Muscle of leg (tissue), 3 donors: ENCODE measurements at regions not wholly inside any gene's neighbourhood (a gene's known extent, or its start where the extent isn't known, plus 50 kb on each side); places are given as distances from the start of the nearest gene placed in this dataset.

Experiments
- DNase-seq: peaks from one replicate; pipeline ENCODE4 v3.0.0; 2013
- H3K27ac ChIP-seq: one replicate; pipeline ENCODE4 v1.5.1; 2013; ENCODE audit warnings: mild to moderate bottlenecking, low read length, control low read depth
- H3K27me3 ChIP-seq: one replicate; pipeline ENCODE4 v1.6.1; 2013; ENCODE audit warnings: low read length; ENCODE audit not compliant: control insufficient read depth, insufficient read depth
- H3K36me3 ChIP-seq: one replicate; pipeline ENCODE4 v1.6.1; 2013; ENCODE audit warnings: low read length; ENCODE audit not compliant: control insufficient read depth, insufficient read depth
- H3K4me1 ChIP-seq: one replicate; pipeline ENCODE4 v1.6.1; 2013; ENCODE audit warnings: low read length; ENCODE audit not compliant: control insufficient read depth, insufficient read depth
- H3K4me3 ChIP-seq: one replicate; pipeline ENCODE4 v1.5.1; 2013; ENCODE audit warnings: low read length, control low read depth
- H3K9me3 ChIP-seq: replicated peaks from 2 replicates; pipeline ENCODE4 v1.6.1; 2013; ENCODE audit warnings: low read depth, low read length; ENCODE audit not compliant: control insufficient read depth
- WGBS: methylation state at CpG from one replicate; pipeline ENCODE4 v1.1.5; 2013; ENCODE audit warnings: missing lambda C conversion rate; ENCODE audit not compliant: insufficient coverage; 5-methylcytosine and 5-hydroxymethylcytosine counted together

GRCh38 chr4:14264437-14264836 is 636.9 kb upstream of the BOD1L1 start:
- H3K36me3 ChIP-seq = no peaks in the 10 kb centered on the region
- no peak overlapping the region for H3K4me3 ChIP-seq
- no peak for DNase-seq
- no peaks in the 10 kb centered on the region for H3K27me3 ChIP-seq
- peaks cover 2% of the 10 kb centered on the region for H3K9me3 ChIP-seq
- H3K27ac ChIP-seq = no peak overlapping the region
- WGBS = no CpG with 5 or more reads among the region's 4 CpGs
- H3K4me1 ChIP-seq = no peaks in the 10 kb centered on the region

DNA sequence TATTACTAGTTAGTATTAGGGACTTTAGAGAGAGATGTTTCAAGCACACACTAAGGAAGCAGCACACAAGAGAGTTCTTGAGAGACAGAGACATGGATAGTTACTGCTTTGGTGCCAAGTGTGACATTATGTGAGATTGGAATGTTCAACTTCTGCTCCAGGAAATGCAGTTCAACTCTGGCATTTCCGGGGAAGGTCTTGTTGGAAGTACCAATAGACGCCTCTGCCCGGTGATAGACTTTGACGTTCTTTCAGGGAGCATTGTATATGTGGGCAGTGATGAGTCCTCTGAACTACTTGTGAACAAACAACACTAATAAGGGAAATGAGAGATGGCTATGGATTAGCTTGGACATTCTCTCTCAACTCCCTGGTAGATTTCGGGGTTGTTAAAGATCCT is 638.1 kb upstream of the BOD1L1 start:
- Histone ChIP-seq H3K4me3 (no peak overlapping the region), H3K4me1 (no peaks in the 10 kb centered on the region), H3K27me3 (no peaks in the 10 kb centered on the region), H3K27ac (no peak overlapping the region), H3K36me3 (no peaks in the 10 kb centered on the region), H3K9me3 (peaks cover 2% of the 10 kb centered on the region)
- no CpG with 5 or more reads among the region's 5 CpGs for WGBS
- DNase-seq = no peak

DNA sequence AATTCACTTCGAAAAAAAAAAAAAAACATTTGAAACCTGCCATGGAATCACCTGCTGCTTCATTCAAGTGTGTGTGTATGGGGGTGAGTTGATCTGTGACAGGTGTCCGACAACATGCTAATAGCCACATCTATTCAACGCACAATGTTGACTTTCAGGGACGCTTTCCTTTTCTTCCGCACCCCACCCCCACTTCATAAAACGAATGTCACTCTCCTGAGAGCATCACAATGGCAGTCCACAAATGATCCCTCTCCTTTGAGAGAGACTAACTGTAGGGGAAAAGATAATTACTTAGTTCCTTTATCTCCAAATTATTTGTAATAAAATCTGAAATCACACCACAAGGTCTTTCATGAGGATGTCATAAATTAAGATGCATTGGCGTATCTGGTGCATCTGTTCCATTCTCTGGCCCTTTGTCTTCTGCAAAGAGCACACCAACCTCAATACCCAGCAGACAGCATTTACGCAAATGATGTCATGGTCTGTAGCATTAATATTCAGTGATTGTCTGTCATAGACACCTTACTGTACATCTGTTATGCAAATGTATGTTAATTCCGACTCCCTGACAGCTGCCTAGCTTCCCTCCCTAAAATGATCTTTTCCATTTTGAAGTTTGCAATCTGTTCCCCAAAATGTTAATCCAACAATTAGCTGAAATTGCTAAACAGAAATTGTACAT is 640.0 kb upstream of the BOD1L1 start:
- Histone ChIP-seq H3K36me3 (no peaks in the 10 kb centered on the region), H3K27ac (no peak overlapping the region), H3K4me3 (no peak overlapping the region), H3K9me3 (peaks cover 2% of the 10 kb centered on the region), H3K4me1 (no peaks in the 10 kb centered on the region), H3K27me3 (no peaks in the 10 kb centered on the region)
- WGBS = no CpG with 5 or more reads among the region's 9 CpGs
- DNase-seq = no peak

DNA sequence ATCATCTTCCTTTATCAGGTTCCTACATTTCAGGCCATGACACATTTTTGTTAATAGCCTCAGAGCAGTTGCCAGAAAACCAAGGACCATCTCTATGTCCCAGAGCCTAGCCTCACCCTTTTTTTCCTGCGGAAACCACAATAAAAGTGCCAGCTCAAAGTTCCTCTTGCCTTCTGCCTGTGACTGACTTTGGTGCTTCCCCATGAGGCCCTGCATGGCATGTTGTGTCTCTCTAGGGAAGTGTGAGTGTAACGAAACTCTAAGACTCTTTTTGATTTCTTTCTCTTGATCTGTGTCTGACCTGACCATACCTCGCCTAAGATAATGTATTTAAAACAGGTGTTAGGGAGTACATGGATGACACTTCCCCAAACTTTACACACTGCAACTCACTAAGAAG is 642.3 kb upstream of the BOD1L1 start:
- Histone ChIP-seq H3K27me3 (no peaks in the 10 kb centered on the region), H3K36me3 (no peaks in the 10 kb centered on the region), H3K27ac (no peak overlapping the region), H3K9me3 (no peaks in the 10 kb centered on the region), H3K4me3 (no peak overlapping the region), H3K4me1 (no peaks in the 10 kb centered on the region)
- DNase-seq = peak; percentile 77
- no CpG with 5 or more reads among the region's 3 CpGs for WGBS

DNA sequence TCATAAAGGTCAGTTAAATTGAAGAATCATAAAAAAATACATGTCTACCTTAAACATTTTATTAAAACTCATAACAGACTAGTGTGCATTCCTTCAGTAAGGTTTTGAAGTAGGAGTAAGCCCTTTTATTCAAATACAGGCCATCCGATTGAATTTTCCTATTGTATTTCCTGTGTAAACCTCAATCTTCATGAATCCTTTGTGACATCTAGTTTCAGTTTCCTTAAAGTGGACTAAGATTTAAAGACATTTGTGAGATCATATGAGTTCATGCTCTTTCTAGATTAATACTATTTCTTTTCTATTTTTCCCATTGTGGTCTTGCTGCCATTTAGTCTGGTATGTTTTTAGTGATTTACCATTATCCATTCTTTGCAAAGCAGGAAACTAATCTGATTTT is 644.7 kb upstream of the BOD1L1 start:
- H3K4me1 ChIP-seq = no peaks in the 10 kb centered on the region
- no peaks in the 10 kb centered on the region for H3K9me3 ChIP-seq
- no peaks in the 10 kb centered on the region for H3K36me3 ChIP-seq
- no CpG with 5 or more reads among the region's 1 CpG for WGBS
- no peak overlapping the region for H3K4me3 ChIP-seq
- H3K27me3 ChIP-seq = no peaks in the 10 kb centered on the region
- peak; percentile 20 for DNase-seq
- H3K27ac ChIP-seq = no peak overlapping the region

DNA sequence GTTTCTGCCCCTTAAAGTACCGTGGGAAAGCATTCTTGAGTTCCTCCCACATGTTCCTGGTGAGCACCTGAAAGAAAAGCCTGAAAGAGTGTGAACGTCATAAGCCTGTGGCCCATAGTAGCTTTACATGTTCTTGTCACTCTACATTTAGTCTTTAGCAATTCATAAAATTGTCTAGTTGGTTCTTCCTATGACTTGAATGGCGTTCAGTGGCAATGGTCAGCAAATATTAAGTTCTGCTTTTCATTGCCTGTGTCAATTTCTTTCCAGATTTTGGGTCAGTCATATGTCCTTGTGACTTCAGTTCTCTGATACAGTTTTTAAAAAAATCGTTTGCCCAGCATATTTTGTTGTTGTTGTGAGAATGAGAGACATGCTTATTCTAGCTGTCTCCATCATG is 650.0 kb upstream of the BOD1L1 start:
- WGBS = 30% methylated on average over 1 of the region's 4 CpGs
- H3K27ac ChIP-seq = no peak overlapping the region

DNA sequence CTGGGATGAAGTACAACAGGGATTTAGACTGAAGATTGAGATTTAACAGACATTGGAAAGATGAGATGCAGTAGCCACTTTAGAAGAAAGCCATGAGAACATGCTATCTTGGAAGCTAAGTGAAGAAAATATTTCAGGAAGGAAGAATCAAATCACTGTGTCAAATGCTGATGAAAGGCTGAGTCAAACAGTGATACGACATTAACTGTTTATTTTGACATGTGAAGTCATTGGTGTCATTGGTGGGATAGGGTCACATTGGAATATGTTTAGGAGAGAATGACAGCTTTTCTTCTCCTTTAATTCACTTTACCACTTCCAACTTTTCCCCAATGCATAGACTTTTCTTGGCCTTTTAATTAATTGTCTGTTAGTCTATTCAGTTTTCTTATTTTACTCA is 653.0 kb upstream of the BOD1L1 start:
- Histone ChIP-seq H3K36me3 (no peaks in the 10 kb centered on the region), H3K4me1 (no peaks in the 10 kb centered on the region), H3K27ac (no peak overlapping the region), H3K4me3 (no peak overlapping the region), H3K27me3 (no peaks in the 10 kb centered on the region), H3K9me3 (no peaks in the 10 kb centered on the region)
- no peak for DNase-seq
- WGBS = no CpG with 5 or more reads among the region's 1 CpG

More for the DNA sequence above, 650.0 kb upstream of the BOD1L1 start:
- DNase-seq = peak; percentile 44
- no peaks in the 10 kb centered on the region for H3K4me1 ChIP-seq
- H3K27me3 ChIP-seq = no peaks in the 10 kb centered on the region
- no peaks in the 10 kb centered on the region for H3K9me3 ChIP-seq
- H3K4me3 ChIP-seq = no peak overlapping the region
- no peaks in the 10 kb centered on the region for H3K36me3 ChIP-seq

DNA sequence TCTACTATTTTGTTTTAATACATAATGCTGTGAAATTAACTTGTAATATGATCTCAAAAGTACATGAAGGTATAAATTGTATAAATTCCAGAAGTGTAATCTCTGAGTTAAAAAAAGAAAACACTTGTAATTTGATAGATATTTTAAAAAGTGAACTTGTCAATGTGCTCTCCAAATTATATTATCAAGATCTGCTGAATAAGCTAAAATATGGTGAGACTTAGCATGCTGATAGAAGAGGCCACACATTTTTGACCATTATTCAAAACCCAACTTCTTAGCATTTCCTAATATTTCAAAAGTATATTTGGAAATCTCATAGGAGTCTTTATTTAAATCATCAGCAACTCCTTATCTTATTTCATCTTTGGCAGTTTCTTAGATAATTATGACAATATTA is 657.1 kb upstream of the BOD1L1 start:
- Histone ChIP-seq H3K4me3 (no peak overlapping the region), H3K9me3 (no peaks in the 10 kb centered on the region), H3K27me3 (no peaks in the 10 kb centered on the region)

DNA sequence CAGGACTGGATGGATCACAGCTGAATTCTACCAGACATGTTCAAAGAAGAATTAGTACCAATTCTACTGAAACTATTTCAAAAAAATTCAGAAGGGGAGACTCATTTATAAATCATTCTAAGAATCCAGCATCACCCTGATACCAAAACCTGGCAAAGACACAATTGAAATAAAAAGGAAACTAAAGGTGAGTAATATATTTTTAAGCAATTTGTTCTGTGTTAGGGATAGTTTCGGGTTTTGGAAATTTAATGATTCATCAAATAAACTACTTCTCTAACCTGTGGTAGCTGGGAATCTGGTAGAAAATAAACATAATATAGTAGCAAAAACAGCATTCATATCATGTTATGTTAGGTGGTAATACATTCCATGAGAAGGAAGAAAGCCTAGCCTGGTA is 662.2 kb upstream of the BOD1L1 start:
- WGBS = no CpG with 5 or more reads among the region's 1 CpG

More for the DNA sequence above, 657.1 kb upstream of the BOD1L1 start:
- DNase-seq = no peak
- Histone ChIP-seq H3K27ac (no peak overlapping the region), H3K4me1 (no peaks in the 10 kb centered on the region), H3K36me3 (no peaks in the 10 kb centered on the region)

GRCh38 chr4:14293582-14293981 is 666.1 kb upstream of the BOD1L1 start:
- Histone ChIP-seq H3K36me3 (no peaks in the 10 kb centered on the region), H3K4me1 (no peaks in the 10 kb centered on the region), H3K9me3 (no peaks in the 10 kb centered on the region), H3K27me3 (no peaks in the 10 kb centered on the region), H3K27ac (no peak overlapping the region), H3K4me3 (no peak overlapping the region)
- no peak for DNase-seq
- 84% methylated on average over 3 of the region's 3 CpGs for WGBS

More for the DNA sequence above, 662.2 kb upstream of the BOD1L1 start:
- no peak for DNase-seq
- Histone ChIP-seq H3K27ac (no peak overlapping the region), H3K27me3 (no peaks in the 10 kb centered on the region), H3K4me1 (no peaks in the 10 kb centered on the region), H3K4me3 (no peak overlapping the region), H3K36me3 (no peaks in the 10 kb centered on the region), H3K9me3 (no peaks in the 10 kb centered on the region)

DNA sequence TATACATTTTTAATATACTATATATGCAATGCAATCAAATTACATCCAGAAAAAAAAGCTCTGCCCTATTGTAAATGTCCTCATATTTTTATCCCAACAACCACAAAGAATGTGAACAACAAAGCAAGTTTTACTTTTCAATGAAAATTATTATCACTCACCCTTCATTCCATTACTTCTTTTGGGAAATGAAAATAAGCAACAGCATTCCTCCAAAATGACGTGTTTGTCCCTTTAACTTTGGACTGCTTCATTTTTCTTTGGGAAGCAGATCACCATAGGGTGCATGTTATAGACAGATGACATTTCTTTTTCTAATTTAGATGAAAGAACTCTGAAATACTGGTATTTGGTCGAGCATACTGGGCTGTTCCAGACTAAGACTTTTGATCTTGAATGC is 667.1 kb upstream of the BOD1L1 start:
- Histone ChIP-seq H3K36me3 (no peaks in the 10 kb centered on the region), H3K4me3 (no peak overlapping the region), H3K27ac (no peak overlapping the region), H3K9me3 (no peaks in the 10 kb centered on the region), H3K27me3 (no peaks in the 10 kb centered on the region), H3K4me1 (no peaks in the 10 kb centered on the region)
- no peak for DNase-seq
- WGBS = no CpG with 5 or more reads among the region's 2 CpGs
